GM23248 (cell line): ENCODE measurements at regions not wholly inside any gene's neighbourhood (a gene's known extent, or its start where the extent isn't known, plus 50 kb on each side); places are given as distances from the start of the nearest gene placed in this dataset.

ENCODE experiments used
- DNase-seq: peaks from one replicate; pipeline ENCODE4 v3.0.0-alpha.2; 2015
- H2AFZ ChIP-seq: fragments of 200-600 bp; sonication (generic); 2 replicates; pipeline ENCODE4 v1.6.1; 2016; ENCODE audit warnings: antibody characterized with exemption
- H3F3A ChIP-seq: fragments of 200-600 bp; sonication (generic); 2 replicates; pipeline ENCODE4 v1.6.1; 2016; ENCODE audit warnings: mild to moderate bottlenecking, antibody characterized with exemption, mixed run types; ENCODE audit not compliant: insufficient read depth
- H3K27ac ChIP-seq: fragments of 200-600 bp; sonication (generic); 2 replicates; pipeline ENCODE4 v1.5.1; 2016; ENCODE audit warnings: mild to moderate bottlenecking
- H3K27me3 ChIP-seq: fragments of 200-600 bp; sonication (generic); replicated peaks from 2 replicates; pipeline ENCODE4 v1.6.1; 2016; ENCODE audit warnings: mild to moderate bottlenecking; ENCODE audit not compliant: insufficient read depth
- H3K36me3 ChIP-seq: fragments of 200-600 bp; sonication (generic); 2 replicates; pipeline ENCODE4 v1.6.1; 2016; ENCODE audit warnings: low read depth, mild to moderate bottlenecking
- H3K4me1 ChIP-seq: fragments of 200-600 bp; sonication (generic); 2 replicates; pipeline ENCODE4 v1.6.1; 2016; ENCODE audit warnings: mild to moderate bottlenecking; ENCODE audit not compliant: insufficient read depth
- H3K4me2 ChIP-seq: fragments of 200-600 bp; sonication (generic); one replicate; pipeline ENCODE4 v1.6.1; 2016; ENCODE audit warnings: mild to moderate bottlenecking; ENCODE audit not compliant: unreplicated experiment
- H3K4me3 ChIP-seq: fragments of 200-600 bp; sonication (generic); 2 replicates; pipeline ENCODE4 v1.5.1; 2016; ENCODE audit warnings: mild to moderate bottlenecking
- H3K79me2 ChIP-seq: fragments of 200-600 bp; sonication (generic); 2 replicates; pipeline ENCODE4 v1.6.1; 2016; ENCODE audit warnings: mild to moderate bottlenecking; ENCODE audit not compliant: insufficient read depth
- H3K9ac ChIP-seq: fragments of 200-600 bp; sonication (generic); 2 replicates; pipeline ENCODE4 v1.6.1; 2016; ENCODE audit warnings: mild to moderate bottlenecking
- H3K9me2 ChIP-seq: fragments of 200-600 bp; sonication (generic); 2 replicates; pipeline ENCODE4 v1.6.1; 2016; ENCODE audit warnings: mixed run types, mild to moderate bottlenecking, moderate library complexity; ENCODE audit not compliant: insufficient read depth
- H3K9me3 ChIP-seq: fragments of 200-600 bp; sonication (generic); one replicate; pipeline ENCODE4 v1.6.1; 2017; ENCODE audit warnings: low read depth
- H4K20me1 ChIP-seq: fragments of 200-600 bp; sonication (generic); 2 replicates; pipeline ENCODE4 v1.6.0; 2016; ENCODE audit not compliant: insufficient read depth
- EZH2 ChIP-seq: fragments of 200-600 bp; sonication (generic); IDR thresholded peaks from 2 replicates; pipeline ENCODE4 v1.6.1; 2018; ENCODE audit warnings: antibody characterized with exemption, mild to moderate bottlenecking; ENCODE audit not compliant: insufficient read depth, poor library complexity, severe bottlenecking
- EZH2phosphoT487 ChIP-seq: fragments of 200-600 bp; sonication (generic); IDR thresholded peaks from 2 replicates; pipeline ENCODE4 v1.6.1; 2018; ENCODE audit warnings: antibody characterized with exemption, moderate library complexity, mild to moderate bottlenecking, low read depth; ENCODE audit not compliant: insufficient read depth
- WGBS, 2 experiments: methylation state at CpG; one replicate each; pipeline ENCODE4 v1.1.6; 2015 to 2017; ENCODE audit warnings: low lambda C conversion rate in 2 of 2, low coverage in 1 of 2; ENCODE audit errors: missing lambda C conversion rate in 2 of 2; 5-methylcytosine and 5-hydroxymethylcytosine counted together
- in situ Hi-C: fragments of 300-500 bp; cut with MboI; formaldehyde crosslinking; loops from 2 replicates; pipeline ENCODE4 v1.15.0; 2020

GRCh38 chr3:112765531-112765930 lies 81.1 kb downstream of the CD200R1L start:
- Histone ChIP-seq H3K9me3 (no peaks in the 10 kb centered on the region), H3K4me1 (peaks cover 27% of the 10 kb centered on the region), H3F3A (peaks cover 20% of the 10 kb centered on the region), H4K20me1 (no peaks in the 10 kb centered on the region), H3K27me3 (no peaks in the 10 kb centered on the region), H3K4me2 (no peak overlapping the region), H3K79me2 (no peaks in the 10 kb centered on the region), H3K9me2 (no peaks in the 10 kb centered on the region; the same call in 1 of the 2 replicates), H3K4me3 (no peak overlapping the region), H3K27ac (no peak overlapping the region), H2AFZ (no peak overlapping the region), H3K9ac (no peak overlapping the region), H3K36me3 (no peaks in the 10 kb centered on the region)
- DNase-seq, result no peak
- no peak for TF ChIP-seq EZH2
- no peak for TF ChIP-seq EZH2phosphoT487
- in situ Hi-C loops, result no loop called here
- WGBS, 2 experiments, result 80% methylated on average over 3 of the region's 3 CpGs

- Histone ChIP-seq H3K4me3 (no peak overlapping the region), H3K9me3 (no peaks in the 10 kb centered on the region), H3K4me2 (no peak overlapping the region), H3F3A (no peaks in the 10 kb centered on the region; the same call in 1 of the 2 replicates), H2AFZ (no peak overlapping the region), H3K27ac (no peak overlapping the region), H3K4me1 (peaks cover 10% of the 10 kb centered on the region), H3K79me2 (no peaks in the 10 kb centered on the region), H3K9ac (no peak overlapping the region), H4K20me1 (no peaks in the 10 kb centered on the region), H3K27me3 (no peaks in the 10 kb centered on the region), H3K9me2 (no peaks in the 10 kb centered on the region), H3K36me3 (no peaks in the 10 kb centered on the region)
- WGBS, 2 experiments, result 97 to 98% methylated on average over 3 of the region's 3 CpGs
- in situ Hi-C loops, result no loop called here
- no peak for DNase-seq
- no peak for TF ChIP-seq EZH2
- no peak for TF ChIP-seq EZH2phosphoT487
These were observed 83.4 kb downstream of the CD200R1L start for GRCh38 chr3:112763258-112763657.

GRCh38 chr3:112761062-112761638 lies 85.5 kb downstream of the CD200R1L start:
- H2AFZ ChIP-seq, result no peak overlapping the region
- no peak overlapping the region for H3K4me2 ChIP-seq
- no peaks in the 10 kb centered on the region for H3K9me3 ChIP-seq
- H3K36me3 ChIP-seq, result no peaks in the 10 kb centered on the region
- peak; percentile 72 for DNase-seq
- no peaks in the 10 kb centered on the region for H3K27me3 ChIP-seq
- H4K20me1 ChIP-seq, result no peaks in the 10 kb centered on the region
- no peaks in the 10 kb centered on the region; the same call in 1 of the 2 replicates for H3F3A ChIP-seq
- peaks cover 10% of the 10 kb centered on the region for H3K4me1 ChIP-seq
- H3K4me3 ChIP-seq, result no peak overlapping the region
- TF ChIP-seq EZH2phosphoT487 (no peak), EZH2 (no peak)
- no peak overlapping the region for H3K9ac ChIP-seq
- no peaks in the 10 kb centered on the region for H3K79me2 ChIP-seq
- H3K9me2 ChIP-seq, result no peaks in the 10 kb centered on the region
- in situ Hi-C loops, result no loop called here
- no peak overlapping the region for H3K27ac ChIP-seq

GRCh38 chr3:112759681-112760080 lies 87.0 kb downstream of the CD200R1L start:
- H2AFZ ChIP-seq, result no peak overlapping the region
- no peaks in the 10 kb centered on the region for H4K20me1 ChIP-seq
- H3K9me3 ChIP-seq, result no peaks in the 10 kb centered on the region
- H3K79me2 ChIP-seq, result no peaks in the 10 kb centered on the region
- no peak overlapping the region for H3K27ac ChIP-seq
- no peak for DNase-seq
- H3K9me2 ChIP-seq, result no peaks in the 10 kb centered on the region
- no peak for TF ChIP-seq EZH2phosphoT487
- no peak for TF ChIP-seq EZH2
- no peak overlapping the region for H3K4me2 ChIP-seq
- no peaks in the 10 kb centered on the region for H3K27me3 ChIP-seq
- peaks cover 10% of the 10 kb centered on the region for H3K4me1 ChIP-seq
- 85 to 100% methylated on average over 1 of the region's 1 CpG for WGBS, 2 experiments
- in situ Hi-C loops, result no loop called here
- H3F3A ChIP-seq, result no peaks in the 10 kb centered on the region; the same call in 1 of the 2 replicates
- H3K9ac ChIP-seq, result no peak overlapping the region
- no peaks in the 10 kb centered on the region for H3K36me3 ChIP-seq
- no peak overlapping the region for H3K4me3 ChIP-seq

- in situ Hi-C loops, result no loop called here
- Histone ChIP-seq H3K27me3 (no peaks in the 10 kb centered on the region), H4K20me1 (no peaks in the 10 kb centered on the region), H3K79me2 (no peaks in the 10 kb centered on the region), H3K4me2 (no peak overlapping the region), H3K9me3 (no peaks in the 10 kb centered on the region), H3K9me2 (no peaks in the 10 kb centered on the region), H2AFZ (no peak overlapping the region), H3K36me3 (no peaks in the 10 kb centered on the region), H3K27ac (no peak overlapping the region), H3K4me1 (peaks cover 10% of the 10 kb centered on the region), H3K9ac (no peak overlapping the region), H3K4me3 (no peak overlapping the region), H3F3A (no peaks in the 10 kb centered on the region; the same call in 1 of the 2 replicates)
- DNase-seq, result no peak
- WGBS, 2 experiments, result 74 to 80% methylated on average over 1 of the region's 1 CpG
- TF ChIP-seq EZH2, result no peak
- TF ChIP-seq EZH2phosphoT487, result no peak
These were observed 87.5 kb downstream of the CD200R1L start for GRCh38 chr3:112759210-112759609.
